HG02763 (cell line): ENCODE measurements at regions not wholly inside any gene's neighbourhood (a gene's known extent, or its start where the extent isn't known, plus 50 kb on each side); places are given as distances from the start of the nearest gene placed in this dataset.

ENCODE experiments used
- ATAC-seq: cut with Tn5 transposase; IDR thresholded peaks from one replicate; pipeline ENCODE4 v1.9.1; 2021; ENCODE audit warnings: mild to moderate bottlenecking, moderate library complexity; ENCODE audit not compliant: unreplicated experiment

- no peak for ATAC-seq
Measured at GRCh38 chr18:59086522-59086921, 53.2 kb upstream of the SEC11C start.

- no peak for ATAC-seq
Measured at GRCh38 chr18:59087391-59087790, 52.3 kb upstream of the SEC11C start.
